NCI-H2081 treated with DMSO at 0.1 percent for 48 hours (cell line): ENCODE measurements at regions not wholly inside any gene's neighbourhood (a gene's known extent, or its start where the extent isn't known, plus 50 kb on each side); places are given as distances from the start of the nearest gene placed in this dataset.
"Not testable (repeated sequence)": the region's sequence is repeated elsewhere in the genome, so short reads cannot be mapped to it uniquely, and the experiment has no call there.

Experiments used
- DNase-seq: peaks from one replicate; lab custom pipeline; 2025; lab: John Stamatoyannopoulos, UW

DNA sequence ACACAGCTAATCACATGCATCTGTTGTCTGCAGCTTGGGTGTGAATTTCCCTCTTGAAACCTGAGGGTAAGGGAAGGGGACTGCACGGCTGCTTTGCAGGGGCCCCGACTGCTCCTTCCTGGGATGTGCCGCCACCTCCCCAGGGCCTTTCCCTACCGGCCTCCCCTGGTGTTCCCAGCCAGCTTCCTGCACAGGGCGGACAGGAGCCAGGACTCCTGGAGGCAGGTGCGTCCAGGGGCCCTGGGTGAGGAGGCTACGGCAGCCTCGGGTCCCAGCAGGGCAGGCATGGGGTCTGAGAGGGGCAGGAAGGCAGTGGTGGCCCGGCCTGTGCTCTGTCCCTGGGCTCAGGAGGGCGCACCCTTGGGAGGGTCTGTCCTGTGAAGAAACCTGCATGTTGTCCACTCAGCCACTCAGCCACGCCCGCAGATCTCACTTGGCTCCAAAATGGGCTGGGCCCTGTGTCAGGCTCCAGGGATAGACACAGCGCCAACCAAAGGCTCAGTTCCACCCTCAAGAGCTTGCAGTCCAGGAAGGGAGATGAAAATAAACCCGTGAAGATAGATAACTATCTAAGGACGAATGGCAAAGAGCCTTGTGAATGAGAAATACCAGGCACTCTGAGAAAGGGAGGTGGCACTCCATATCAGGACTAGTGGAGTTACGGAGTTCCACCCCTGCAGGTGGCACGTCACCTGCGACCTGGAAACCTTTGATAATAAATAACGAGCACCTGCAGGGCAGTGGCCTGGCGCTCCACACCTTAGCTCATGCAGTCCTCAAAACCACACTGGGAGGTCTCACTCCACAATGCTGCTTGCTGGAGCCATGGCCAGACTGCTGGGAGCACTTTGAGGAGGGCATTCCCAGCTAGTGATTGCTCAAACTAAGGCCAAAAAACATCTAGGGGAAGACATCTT lies 427.4 kb downstream of the AACS start:
- DNase-seq: no peak

- DNase-seq: no peak
Measured at GRCh38 chr12:125493704-125494308, 428.6 kb downstream of the AACS start.

DNA sequence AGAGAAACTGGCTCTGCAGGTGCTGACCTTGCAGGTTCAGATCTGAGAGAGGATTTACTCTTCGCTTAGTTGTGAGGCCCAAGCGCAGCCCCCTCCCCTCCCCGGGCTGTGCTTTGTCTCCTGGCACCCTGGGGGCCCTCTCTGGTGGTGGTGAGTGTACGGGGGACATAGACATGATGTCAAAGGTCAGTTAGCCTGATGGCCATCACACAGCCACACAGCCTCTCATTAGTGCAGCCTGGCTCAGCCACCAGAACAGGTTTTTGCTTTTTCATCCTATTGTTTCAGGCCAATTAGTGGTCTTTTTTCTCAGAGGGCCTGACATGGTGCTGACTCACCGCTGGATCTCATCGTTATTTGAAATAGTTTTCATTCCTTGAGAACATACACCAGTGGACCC lies 437.9 kb downstream of the AACS start:
- no peak for DNase-seq

- no peak for DNase-seq
Measured at GRCh38 chr12:125509195-125509594, 444.0 kb downstream of the AACS start.

DNA sequence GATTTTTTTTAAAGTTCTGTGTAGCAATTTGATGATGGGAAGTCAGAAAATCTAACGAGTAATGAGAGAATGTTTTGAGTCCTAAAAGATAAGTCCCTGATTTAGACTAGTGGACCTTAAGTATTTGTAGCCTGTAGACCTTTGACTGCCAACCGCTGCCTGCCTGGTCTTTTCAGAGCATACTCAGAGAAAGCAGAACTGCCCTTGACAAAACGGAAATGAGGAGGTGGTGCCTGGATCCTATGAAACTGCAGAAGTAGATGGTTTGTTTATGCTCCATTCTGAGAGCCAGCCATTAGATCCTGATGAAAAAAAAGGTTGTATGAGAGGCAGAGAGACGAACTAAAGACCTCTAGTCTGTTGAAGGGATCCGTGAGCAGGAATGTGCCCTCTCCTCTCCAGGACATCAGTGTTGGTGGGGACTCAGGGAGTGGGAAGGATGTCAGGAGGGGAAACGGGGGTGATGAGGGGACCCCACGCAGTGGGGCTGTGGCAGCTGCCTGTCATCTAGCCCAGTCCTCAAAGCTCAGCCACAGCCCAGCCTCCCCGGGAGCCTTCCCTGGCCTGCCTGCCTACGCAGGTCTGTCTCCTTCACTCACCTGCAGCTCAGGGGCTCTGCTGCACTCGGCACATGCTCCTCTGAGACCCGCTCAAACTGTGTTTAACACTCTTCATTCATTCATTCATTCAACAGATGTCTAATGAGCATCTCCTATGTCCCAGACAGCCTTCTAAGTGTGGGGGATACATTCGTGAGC lies 447.5 kb downstream of the AACS start:
- DNase-seq: no peak

GRCh38 chr12:125515887-125516286 lies 450.7 kb downstream of the AACS start:
- DNase-seq: no peak

- DNase-seq: no peak
Measured at GRCh38 chr12:125518074-125518473, 452.8 kb downstream of the AACS start.

GRCh38 chr12:125519026-125519651 lies 453.9 kb downstream of the AACS start:
- DNase-seq: no peak

DNA sequence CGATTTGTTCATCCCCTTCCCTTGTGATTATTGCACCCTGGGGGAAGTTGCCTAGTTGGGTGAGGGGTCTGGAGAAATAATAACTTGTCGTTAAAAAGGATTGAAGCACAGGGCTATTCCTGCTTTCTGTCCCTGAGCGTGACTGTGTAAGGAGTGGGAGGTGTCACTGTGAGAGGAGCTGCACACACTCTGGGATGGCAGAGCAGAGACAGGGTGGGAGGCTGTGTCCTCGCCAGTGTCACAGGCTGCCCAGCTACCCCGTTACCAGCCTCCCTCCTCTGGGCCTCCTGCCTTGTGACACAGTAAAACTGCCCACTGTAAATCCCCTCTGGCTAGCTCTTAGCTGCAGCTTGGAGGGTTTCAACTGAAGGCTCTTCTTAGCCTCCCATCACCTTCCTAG lies 460.6 kb downstream of the AACS start:
- DNase-seq: no peak

GRCh38 chr12:125528281-125528680 lies 463.0 kb downstream of the AACS start:
- no peak for DNase-seq

DNA sequence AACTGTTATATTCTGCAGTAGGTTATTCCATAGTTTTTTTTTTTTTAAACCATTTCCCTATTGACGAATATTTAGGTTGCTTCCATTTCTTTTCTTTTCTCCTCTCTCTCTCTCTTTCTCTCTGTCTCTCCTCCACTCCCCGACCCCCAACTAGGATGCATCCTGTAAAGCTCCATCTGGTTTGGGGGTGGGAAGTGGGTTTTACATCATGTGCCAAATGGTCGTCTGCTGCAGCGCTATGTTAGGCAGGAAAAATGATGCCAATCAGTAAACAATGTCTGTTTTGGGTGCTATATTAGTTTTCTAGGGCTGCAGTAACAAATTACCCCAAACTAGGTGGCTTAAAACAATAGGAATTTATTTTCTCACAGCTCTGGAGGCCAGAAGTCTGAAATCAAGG lies 465.0 kb downstream of the AACS start:
- DNase-seq: no peak

DNA sequence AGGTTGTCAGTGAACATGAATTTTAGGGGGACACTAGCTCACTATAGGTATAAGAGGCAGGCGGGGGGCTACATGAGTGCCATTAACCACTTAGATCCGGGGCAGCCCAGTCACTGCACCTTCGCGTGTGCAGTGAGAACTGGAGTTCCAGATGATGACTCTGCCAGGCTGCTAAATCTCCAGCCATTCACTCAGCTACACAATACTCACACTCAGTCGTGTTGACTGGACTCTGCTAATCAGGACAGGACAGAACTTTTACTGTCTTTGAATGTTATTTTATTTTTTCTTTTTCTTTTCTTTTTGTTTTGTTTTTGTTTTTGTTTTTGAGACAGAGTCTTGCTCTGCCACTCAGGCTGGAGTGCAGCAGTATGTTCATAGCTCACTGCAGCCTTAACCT lies 465.6 kb downstream of the AACS start:
- DNase-seq: no peak

- no peak for DNase-seq
Measured at GRCh38 chr12:125531574-125531973, 466.3 kb downstream of the AACS start.

DNA sequence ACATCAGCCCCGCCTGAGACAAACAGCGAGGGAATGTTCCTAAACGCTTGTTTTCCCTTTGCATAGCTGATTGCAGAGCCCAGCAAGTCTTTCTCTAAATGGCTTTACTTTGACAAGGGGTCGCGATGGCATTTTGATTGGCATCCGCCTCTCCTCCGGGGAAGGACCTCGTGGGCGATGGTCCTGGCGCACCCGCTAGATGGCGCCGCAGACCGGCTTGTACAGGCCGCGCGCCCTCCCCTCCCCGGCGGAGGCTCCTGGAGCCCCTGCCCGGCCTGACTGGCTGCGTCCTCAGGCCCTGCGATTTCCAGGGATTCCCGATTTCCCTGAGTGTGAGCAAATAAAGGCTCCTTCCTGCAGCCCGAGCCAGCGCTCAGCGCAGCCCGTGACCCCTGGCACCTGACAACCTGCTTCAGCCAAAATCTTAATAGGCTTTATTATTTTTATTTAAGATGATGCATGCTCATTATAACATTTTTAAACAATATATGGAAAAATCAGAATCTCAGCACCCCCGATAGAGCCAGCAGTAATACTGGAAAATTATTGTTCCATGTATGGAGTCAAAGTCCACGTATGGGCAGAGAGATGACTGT lies 468.3 kb downstream of the AACS start:
- no peak for DNase-seq

DNA sequence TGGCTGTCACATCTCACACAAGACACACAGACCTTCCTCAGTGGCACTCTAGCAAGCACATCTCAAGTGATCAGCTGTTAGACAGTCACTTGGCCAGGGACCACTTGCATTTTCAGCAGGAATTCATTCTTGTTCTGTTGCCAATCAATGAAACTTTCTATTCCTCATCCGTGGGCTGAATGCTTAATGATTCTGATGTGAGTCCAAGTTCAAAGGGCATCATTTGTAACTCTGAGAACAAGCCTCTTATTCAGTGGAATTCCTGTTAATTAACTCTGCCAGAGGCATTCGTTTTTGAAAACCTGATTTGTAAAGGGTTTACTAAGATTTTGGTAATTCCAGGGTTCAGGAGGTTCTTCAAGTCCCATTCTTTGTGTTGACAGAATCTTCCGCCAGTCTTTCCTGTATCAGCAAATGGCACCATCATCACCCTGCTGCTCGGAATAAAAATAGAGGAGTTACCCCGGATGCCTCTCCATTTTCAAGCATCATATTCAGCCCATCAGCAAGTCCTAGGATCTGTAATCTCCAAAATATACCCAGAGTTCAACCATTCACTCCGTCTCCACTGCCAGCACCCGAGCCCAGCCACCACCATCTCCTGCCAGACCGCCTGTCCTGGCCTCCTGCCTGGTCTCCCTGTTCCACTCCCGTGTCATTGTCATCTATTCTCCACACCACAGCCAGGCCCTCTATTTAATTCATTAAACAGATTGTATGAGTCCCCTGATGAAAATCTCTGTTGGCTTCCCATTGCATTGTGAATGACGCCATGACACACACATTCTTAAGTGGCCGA lies 473.4 kb downstream of the AACS start:
- DNase-seq: no peak

- DNase-seq: no peak
Measured at GRCh38 chr12:125540580-125541204, 475.5 kb downstream of the AACS start.

DNA sequence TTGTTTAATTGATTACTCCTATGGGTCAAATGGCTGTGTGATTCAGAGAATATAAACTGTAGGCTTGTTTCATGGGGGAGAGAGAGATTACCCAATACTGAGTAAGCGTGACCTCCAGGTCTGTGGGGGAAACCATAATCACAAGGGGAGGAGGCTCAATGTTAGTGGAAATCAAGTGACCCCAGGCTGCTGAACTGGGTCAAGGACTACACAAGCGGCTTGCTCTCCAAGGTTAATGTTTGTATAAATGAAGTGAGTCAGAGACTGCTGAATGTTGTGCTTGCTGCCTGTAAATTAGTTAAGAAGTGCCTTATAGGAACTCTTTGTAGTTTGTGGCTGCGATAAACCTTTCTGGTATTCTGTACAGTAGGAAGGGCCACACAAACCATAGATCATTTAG lies 479.7 kb downstream of the AACS start:
- DNase-seq: no peak

- no peak for DNase-seq
Measured at GRCh38 chr12:125549171-125549570, 483.9 kb downstream of the AACS start.

DNA sequence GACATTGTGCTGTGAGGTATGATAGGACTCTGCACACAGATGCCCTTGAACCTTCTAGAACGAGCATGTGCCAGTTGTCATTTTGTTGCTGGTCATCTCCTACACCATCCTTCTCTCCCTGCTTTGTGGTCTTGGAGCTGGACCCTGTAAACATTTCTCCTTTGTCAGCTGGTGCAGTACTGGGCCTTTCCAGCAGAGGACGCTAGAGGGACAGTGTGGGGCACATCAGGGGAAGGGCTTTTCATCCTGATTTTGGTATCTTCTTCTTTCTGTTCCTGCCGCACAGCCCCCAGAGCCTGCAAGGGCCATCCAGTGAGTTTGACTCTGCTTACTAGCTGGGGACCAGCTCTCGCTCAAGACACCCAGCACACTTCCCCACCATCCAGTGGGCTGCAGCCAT lies 484.6 kb downstream of the AACS start:
- no peak for DNase-seq

DNA sequence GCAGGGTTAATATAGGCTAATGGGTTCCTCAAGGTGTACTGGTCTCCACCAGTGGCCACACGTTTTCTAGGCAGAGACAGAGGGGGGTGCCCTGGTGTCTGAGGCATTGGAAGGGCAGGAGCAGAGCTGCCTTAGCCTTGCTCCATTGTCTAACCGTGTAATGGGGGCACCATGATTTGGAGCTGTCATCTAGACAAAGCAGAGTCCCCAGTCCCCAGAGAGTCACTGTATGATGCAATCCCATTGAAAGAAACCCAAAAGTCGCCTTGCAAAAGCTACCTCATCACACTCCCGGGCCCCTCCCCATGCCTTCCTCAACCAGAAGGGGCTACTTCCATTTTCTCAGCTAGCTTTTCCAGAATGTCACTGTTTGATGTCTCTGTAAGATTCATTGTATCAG lies 487.1 kb downstream of the AACS start:
- DNase-seq: no peak

DNA sequence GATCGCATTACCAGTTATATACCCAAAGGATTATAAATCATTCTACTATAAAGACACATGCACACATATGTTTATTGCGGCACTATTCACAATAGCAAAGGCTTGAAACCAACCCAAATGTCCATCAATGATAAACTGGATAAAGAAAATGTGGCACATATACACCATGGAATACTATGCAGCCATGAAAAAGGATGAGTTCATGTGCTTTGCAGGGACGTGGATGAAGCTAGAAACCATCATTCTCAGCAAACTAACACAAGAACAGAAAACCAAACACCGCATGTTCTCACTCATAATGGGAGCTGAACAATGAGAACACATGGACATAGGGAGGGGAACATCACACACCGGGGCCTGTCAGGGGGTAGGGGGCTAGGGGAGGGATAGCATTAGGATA lies 495.8 kb downstream of the AACS start:
- DNase-seq: not testable (repeated sequence)
